Epithelial cell of esophagus (primary cell): ENCODE measurements at regions not wholly inside any gene's neighbourhood (a gene's known extent, or its start where the extent isn't known, plus 50 kb on each side); places are given as distances from the start of the nearest gene placed in this dataset.
A peak's percentile ranks its signal among the peaks of the same experiment; 100 is the strongest.

ENCODE experiments used
- DNase-seq: peaks from one replicate; pipeline ENCODE4 v3.0.0; 2010; ENCODE audit warnings: low read depth
- H3K4me3 ChIP-seq: 2 replicates; pipeline ENCODE4 v1.5.1; 2011; ENCODE audit warnings: mild to moderate bottlenecking, low read length, control low read depth
- CTCF ChIP-seq: IDR thresholded peaks from 2 replicates; pipeline ENCODE4 v1.5.1; 2011; ENCODE audit warnings: low read depth, mild to moderate bottlenecking, low read length, control low read depth, inconsistent platforms; ENCODE audit not compliant: insufficient read depth; ENCODE audit errors: missing control alignments

DNA sequence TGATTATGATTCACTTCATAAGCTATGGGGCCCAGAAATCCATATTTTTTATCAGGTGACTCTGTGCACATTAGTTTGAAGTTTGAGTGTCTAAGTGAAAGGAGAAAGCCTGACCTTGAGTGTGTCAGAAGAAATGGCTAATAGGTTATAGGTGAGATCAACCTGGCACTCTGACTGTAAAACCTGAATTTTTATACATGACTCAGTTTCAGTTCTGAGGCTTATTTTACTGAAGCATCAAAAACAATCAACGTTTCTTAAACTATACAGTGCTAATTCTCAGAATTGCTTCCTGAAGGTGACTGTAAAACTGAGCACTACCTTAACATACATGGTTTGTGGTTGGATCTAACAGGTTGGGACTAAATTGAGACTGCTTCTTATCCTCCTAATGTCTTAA, 159.4 kb upstream of the AHR start:
- TF ChIP-seq CTCF, result no peak
- peak; percentile 5 for DNase-seq
- no peak overlapping the region for H3K4me3 ChIP-seq

DNA sequence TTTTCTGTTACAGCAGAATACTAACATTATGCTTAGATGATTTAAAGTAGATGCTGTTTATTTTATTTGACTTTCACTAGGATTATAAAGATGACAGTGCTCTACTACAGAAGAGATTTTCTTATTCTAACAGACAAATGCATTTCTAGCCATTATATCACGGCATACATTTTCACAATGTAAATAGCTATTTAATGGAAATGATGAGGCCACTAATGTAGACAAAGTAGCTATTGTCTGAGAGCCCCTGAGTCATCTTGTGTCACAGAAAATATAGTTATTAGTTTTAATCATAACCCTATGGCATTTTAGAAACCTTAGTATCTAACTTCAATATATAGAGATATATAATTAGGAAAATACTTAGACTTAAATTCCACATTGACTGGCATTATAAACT, 158.0 kb upstream of the AHR start:
- no peak overlapping the region for H3K4me3 ChIP-seq
- no peak for TF ChIP-seq CTCF
- peak; percentile 29 for DNase-seq

- peak; percentile 49 for DNase-seq
- TF ChIP-seq CTCF, result no peak
- no peak overlapping the region for H3K4me3 ChIP-seq
These were observed 155.5 kb upstream of the AHR start for GRCh38 chr7:17142831-17143541.

GRCh38 chr7:17144322-17144721, 154.1 kb upstream of the AHR start:
- no peak for TF ChIP-seq CTCF
- DNase-seq, result peak; percentile 44
- H3K4me3 ChIP-seq, result no peak overlapping the region

DNA sequence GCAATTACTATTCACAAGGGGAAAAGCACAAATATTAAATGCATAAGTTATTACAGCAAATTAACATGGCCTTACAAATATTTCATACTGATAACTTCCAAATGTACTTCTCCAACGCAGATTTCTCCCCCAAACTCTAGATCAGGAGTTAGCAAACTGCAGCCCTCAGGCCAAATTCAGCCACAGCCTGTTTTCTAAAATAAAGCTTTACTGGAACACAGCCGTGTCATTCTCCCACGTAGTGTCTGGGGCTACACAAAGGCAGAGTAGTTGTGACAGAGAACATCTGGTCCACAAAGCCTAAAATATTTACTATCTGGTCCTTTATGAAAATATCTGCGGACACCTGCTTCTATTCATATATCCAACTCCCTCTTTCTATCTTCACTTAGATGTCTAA, 151.8 kb upstream of the AHR start:
- DNase-seq, result no peak
- no peak overlapping the region for H3K4me3 ChIP-seq
- no peak for TF ChIP-seq CTCF

DNA sequence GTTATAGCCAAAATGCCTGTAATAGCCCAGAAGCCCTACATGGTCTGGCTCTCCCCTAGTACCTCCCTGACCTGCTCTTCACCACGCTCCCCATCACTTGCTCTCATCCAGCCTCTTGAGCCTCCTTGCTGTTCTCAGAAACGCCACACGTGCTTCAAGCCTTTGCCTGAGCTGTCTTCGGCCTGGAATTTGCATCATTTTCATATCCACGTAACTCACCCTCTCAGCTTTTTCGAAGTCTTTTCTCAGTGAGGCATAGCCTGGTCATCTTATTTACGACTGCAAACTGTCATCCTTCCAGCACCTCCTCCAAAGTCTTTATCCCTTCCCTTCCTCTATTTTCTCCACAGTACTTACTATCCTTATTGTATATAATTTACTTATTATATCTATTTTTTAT, 151.0 kb upstream of the AHR start:
- TF ChIP-seq CTCF, result no peak
- H3K4me3 ChIP-seq, result no peak overlapping the region
- DNase-seq, result no peak

DNA sequence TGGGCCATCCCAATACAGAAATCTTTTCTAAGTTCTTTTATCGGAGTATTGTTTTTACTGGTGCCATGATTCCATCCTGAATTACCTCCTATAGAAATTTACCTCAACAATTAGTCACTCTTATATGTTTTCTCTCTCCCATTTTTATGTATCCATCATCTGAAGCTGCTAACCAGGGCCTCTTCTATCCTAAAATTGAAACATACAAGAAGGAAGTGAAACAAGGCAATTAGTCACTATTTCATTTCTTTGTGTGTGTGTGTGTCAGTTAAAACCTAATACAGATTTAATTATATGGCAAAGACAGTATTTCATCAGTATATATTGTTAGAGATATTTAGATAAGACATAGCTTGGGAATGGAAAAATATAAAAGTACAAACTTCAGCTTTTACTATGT, 148.4 kb upstream of the AHR start:
- DNase-seq, result no peak
- H3K4me3 ChIP-seq, result no peak overlapping the region
- TF ChIP-seq CTCF, result no peak
